ENCODE measurements at regions not wholly inside any gene's neighbourhood (a gene's known extent, or its start where the extent isn't known, plus 50 kb on each side); places are given as distances from the start of the nearest gene placed in this dataset.
"Not testable (repeated sequence)": the region's sequence is repeated elsewhere in the genome, so short reads cannot be mapped to it uniquely, and the experiment has no call there.

DNA sequence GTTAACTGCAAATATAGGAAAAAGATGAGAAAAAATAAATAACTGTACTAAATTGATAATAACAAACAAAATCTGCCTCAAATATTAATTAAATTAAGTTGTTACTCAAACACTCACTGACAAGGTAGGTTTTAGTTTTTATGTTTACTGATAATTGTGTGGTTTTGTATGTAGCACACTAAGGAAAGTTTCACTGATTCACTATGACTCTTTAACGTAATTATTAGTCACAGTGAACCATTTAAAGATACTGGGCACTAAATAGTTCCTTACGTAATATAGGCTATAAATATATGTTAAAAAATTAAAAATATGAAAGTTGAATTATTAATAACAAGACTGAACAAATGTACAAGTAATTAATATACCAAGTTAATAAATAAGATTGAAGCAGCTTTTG, 2330.0 kb upstream of the RAG2 start:
- DNase-seq = no peak
- no peaks in the 10 kb centered on the region for H3K36me3 ChIP-seq
- ATAC-seq = no peak
- 76 to 80% methylated on average over 2 of the region's 2 CpGs for WGBS, 2 donors
- H3K4me3 ChIP-seq = no peak overlapping the region
- no peaks in the 10 kb centered on the region for H3K27me3 ChIP-seq
- no peak for TF ChIP-seq CTCF (IDR thresholded peaks at IDR 0.05)
- intact Hi-C loops (cut with DNase I) = no loop called here
- H3K4me1 ChIP-seq = no peaks in the 10 kb centered on the region
- H3K9me3 ChIP-seq = peaks cover 0 to 28% (median 11%) of the 10 kb centered on the region in 11 donors
- no peak overlapping the region for H3K27ac ChIP-seq

DNA sequence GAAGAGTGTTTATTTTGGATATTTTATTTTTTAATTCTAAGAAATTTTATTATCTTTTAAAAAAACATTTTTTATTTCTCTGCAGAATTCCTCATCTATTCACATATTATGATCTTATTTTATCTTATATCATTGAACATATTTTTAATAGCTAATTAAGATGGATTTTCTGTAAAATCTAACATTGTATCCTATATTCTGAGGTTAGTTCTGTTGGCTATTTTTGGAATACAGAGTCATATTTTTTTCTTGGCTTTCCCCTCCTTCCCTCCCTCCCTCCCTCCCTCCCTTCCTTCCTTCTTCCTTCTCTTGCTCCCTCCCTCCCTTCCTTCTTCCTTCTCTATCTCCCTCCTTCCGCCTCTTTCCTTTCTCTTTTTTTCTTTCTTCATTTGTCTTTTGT, 2326.6 kb upstream of the RAG2 start:
- no peak for ATAC-seq
- DNase-seq = no peak
- no peaks in the 10 kb centered on the region for H3K36me3 ChIP-seq
- H3K27me3 ChIP-seq = no peaks in the 10 kb centered on the region
- H3K9me3 ChIP-seq = peaks cover 0 to 18% (median 0%) of the 10 kb centered on the region in 11 donors
- H3K4me1 ChIP-seq = no peaks in the 10 kb centered on the region
- 80 to 90% methylated on average over 1 of the region's 1 CpG for WGBS, 2 donors
- H3K4me3 ChIP-seq = no peak overlapping the region
- TF ChIP-seq CTCF (IDR thresholded peaks at IDR 0.05) = no peak
- H3K27ac ChIP-seq = no peak overlapping the region
- intact Hi-C loops (cut with DNase I) = no loop called here

GRCh38 chr11:38900211-38900610, 2302.2 kb upstream of the RAG2 start:
- intact Hi-C loops (cut with DNase I) = no loop called here
- TF ChIP-seq CTCF (IDR thresholded peaks at IDR 0.05) = no peak
- WGBS, 2 donors = 35 to 48% methylated on average over 6 of the region's 6 CpGs
- Histone ChIP-seq H3K27ac (no peak overlapping the region), H3K36me3 (no peaks in the 10 kb centered on the region), H3K4me3 (no peak overlapping the region), H3K27me3 (no peaks in the 10 kb centered on the region), H3K4me1 (no peaks in the 10 kb centered on the region), H3K9me3 (peaks cover 0 to 6% (median 0%) of the 10 kb centered on the region in 11 donors)
- no peak for ATAC-seq
- no peak for DNase-seq

DNA sequence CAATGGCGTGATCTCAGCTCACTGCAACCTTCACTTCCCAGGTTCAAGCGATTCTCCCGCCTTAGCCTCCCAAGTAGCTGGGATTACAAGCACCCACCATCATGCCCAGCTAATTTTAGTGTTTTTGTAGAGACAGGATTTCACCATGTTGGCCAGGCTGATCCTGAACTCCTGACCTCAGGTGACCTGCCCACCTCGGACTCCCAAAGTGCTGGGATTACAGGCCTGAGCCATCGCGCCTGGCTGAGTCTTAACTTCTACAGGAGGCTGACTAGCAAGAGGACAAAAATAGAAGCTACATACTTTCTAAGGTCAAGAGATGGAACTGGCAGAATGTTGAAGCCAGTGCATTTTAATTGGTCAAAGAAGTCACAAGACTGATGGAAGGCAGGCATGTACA, 2296.2 kb upstream of the RAG2 start:
- ATAC-seq; intact Hi-C loops (cut with DNase I); H3K27ac ChIP-seq; H3K4me3 ChIP-seq; H3K27me3 ChIP-seq; H3K36me3 ChIP-seq; DNase-seq; H3K4me1 ChIP-seq: not testable (repeated sequence)
- WGBS, 2 donors = 90% methylated on average over 6 of the region's 6 CpGs
- H3K9me3 ChIP-seq = peaks cover 0 to 12% (median 0%) of the 10 kb centered on the region in 11 donors

DNA sequence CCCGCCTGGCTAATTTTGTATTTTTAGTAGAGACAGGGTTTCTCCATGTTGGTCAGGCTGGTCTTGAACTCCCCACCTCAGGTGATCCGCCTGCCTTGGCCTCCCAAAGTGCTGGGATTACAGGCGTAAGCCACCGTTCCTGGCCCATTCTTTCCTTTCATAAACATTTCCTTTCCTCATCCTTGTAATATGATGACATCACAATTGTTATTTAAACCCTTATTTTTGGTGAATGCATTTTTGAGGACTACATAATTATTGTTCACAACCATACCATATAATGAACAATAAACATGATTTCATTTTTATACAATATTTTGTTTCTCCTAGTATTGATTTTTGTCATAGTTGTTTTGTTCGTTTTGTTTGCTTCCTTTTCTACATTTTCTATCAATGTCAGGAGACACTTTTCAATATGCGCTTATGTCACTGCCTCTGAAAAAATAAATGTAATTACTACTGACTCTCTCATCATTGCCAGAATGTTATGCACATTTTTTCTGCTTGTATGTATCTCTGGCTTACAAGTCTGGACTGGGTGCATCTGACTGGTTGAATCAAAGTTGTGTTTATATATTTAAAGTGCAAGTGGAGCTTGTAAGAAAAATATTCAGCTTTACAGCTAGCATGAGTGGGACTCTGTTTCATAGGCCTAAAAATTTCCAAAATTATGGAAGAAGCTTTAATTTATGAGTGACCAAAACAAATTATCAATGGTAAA, 2286.3 kb upstream of the RAG2 start:
- no peaks in the 10 kb centered on the region for H3K27me3 ChIP-seq
- no peak for TF ChIP-seq CTCF (IDR thresholded peaks at IDR 0.05)
- no peaks in the 10 kb centered on the region for H3K36me3 ChIP-seq
- no peaks in the 10 kb centered on the region for H3K4me1 ChIP-seq
- intact Hi-C loops (cut with DNase I) = no loop called here
- ATAC-seq = no peak
- no peak overlapping the region for H3K4me3 ChIP-seq
- no peak overlapping the region for H3K27ac ChIP-seq
- 84 to 87% methylated on average over 6 of the region's 6 CpGs for WGBS, 2 donors
- no peak for DNase-seq
- no peaks in the 10 kb centered on the region for H3K9me3 ChIP-seq

All from heart right ventricle (tissue), 16 donors.